GM11168 (cell line): ENCODE measurements at regions not wholly inside any gene's neighbourhood (a gene's known extent, or its start where the extent isn't known, plus 50 kb on each side); places are given as distances from the start of the nearest gene placed in this dataset.
"Not testable (repeated sequence)": the region's sequence is repeated elsewhere in the genome, so short reads cannot be mapped to it uniquely, and the experiment has no call there.

Source experiments
- in situ Hi-C: fragments of 300-500 bp; cut with MboI; formaldehyde crosslinking; loops from one replicate; pipeline ENCODE4 v1.12.0; 2022; ENCODE audit warnings: low sequenced_read_pairs; ENCODE audit not compliant: unreplicated experiment

DNA sequence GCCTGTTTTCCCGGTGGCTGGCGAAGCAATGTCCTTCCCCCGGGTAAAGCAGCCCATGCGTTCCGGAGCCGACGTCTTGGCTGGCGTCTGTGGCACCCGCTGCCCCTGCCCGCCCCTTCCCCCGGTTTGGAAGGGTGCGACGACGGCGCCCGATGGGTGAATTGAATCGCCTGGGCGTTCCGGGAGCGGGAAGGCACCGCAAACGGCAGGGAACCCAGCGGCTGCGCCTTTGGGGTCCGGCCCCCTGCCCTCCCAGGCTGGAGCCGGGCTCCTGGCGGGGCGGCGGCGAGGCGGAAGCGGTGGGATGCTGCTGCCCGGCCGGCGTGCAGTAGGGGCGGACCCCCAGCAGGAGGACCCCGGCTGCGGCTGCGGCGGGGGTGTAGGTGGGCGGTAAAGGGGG is 123.6 kb upstream of the RHOU start:
- in situ Hi-C loops: not testable (repeated sequence)

DNA sequence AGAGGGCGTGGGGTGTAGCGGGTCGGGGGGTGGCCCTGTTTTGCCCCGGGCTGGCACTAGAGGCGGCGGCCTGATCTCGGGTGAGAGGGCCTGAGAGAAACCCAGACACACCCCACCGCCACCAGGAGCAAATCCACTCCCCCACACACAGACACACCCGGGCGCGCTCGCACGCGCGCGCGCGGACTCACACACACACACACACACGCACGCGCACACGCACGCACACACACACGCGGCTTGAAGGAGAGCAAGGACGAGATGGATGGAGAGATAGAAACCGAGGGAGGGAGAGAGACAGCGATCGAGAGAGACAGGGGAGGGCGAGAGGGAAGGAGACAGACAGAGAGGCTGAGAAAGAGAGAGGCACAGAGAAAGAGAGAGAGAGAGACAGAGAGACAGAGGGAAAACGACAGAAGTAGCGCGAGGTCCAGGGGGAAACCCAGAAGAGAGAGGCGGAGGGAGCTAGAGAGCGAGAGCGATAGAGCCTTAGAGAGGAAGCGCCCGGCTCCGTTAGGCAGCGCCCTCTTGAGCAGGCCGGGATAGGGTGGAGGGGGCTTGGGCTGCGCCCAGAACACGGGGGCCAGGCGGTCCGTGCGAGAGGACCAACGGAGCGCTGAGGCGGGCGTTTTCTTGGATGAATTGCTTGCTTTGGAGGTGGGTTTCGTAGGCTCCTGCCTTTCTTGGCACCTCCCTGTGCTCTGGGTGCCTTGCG is 113.1 kb upstream of the RHOU start:
- in situ Hi-C loops: not testable (repeated sequence)

DNA sequence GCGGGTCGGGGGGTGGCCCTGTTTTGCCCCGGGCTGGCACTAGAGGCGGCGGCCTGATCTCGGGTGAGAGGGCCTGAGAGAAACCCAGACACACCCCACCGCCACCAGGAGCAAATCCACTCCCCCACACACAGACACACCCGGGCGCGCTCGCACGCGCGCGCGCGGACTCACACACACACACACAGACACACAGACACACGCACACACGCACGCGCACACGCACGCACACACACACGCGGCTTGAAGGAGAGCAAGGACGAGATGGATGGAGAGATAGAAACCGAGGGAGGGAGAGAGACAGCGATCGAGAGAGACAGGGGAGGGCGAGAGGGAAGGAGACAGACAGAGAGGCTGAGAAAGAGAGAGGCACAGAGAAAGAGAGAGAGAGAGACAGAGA is 108.8 kb upstream of the RHOU start:
- in situ Hi-C loops: not testable (repeated sequence)

DNA sequence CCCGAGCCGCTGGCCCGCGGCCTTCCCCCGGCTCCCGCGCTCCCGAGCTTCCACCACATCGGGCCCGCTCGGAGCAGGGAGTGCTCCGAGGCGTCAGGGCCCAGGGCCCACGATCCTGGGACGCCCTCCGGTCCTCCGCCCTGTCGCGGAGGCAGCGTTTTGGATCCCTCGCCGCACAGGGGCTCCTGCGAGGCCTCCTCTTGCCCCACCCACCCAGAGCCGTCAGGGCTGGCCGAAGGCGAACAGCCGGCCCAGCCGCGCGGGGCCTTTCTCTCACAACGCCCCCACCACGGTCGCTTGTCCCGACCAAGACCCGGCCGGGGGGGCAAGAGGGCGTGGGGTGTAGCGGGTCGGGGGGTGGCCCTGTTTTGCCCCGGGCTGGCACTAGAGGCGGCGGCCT is 102.4 kb upstream of the RHOU start:
- in situ Hi-C loops: not testable (repeated sequence)

DNA sequence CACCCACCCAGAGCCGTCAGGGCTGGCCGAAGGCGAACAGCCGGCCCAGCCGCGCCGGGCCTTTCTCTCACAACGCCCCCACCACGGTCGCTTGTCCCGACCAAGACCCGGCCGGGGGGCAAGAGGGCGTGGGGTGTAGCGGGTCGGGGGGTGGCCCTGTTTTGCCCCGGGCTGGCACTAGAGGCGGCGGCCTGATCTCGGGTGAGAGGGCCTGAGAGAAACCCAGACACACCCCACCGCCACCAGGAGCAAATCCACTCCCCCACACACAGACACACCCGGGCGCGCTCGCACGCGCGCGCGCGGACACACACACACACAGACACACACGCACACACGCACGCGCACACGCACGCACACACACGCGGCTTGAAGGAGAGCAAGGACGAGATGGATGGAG is 100.0 kb upstream of the RHOU start:
- in situ Hi-C loops: not testable (repeated sequence)

DNA sequence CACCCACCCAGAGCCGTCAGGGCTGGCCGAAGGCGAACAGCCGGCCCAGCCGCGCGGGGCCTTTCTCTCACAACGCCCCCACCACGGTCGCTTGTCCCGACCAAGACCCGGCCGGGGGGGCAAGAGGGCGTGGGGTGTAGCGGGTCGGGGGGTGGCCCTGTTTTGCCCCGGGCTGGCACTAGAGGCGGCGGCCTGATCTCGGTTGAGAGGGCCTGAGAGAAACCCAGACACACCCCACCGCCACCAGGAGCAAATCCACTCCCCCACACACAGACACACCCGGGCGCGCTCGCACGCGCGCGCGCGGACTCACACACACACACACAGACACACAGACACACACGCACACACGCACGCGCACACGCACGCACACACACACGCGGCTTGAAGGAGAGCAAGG is 97.8 kb upstream of the RHOU start:
- in situ Hi-C loops: not testable (repeated sequence)

DNA sequence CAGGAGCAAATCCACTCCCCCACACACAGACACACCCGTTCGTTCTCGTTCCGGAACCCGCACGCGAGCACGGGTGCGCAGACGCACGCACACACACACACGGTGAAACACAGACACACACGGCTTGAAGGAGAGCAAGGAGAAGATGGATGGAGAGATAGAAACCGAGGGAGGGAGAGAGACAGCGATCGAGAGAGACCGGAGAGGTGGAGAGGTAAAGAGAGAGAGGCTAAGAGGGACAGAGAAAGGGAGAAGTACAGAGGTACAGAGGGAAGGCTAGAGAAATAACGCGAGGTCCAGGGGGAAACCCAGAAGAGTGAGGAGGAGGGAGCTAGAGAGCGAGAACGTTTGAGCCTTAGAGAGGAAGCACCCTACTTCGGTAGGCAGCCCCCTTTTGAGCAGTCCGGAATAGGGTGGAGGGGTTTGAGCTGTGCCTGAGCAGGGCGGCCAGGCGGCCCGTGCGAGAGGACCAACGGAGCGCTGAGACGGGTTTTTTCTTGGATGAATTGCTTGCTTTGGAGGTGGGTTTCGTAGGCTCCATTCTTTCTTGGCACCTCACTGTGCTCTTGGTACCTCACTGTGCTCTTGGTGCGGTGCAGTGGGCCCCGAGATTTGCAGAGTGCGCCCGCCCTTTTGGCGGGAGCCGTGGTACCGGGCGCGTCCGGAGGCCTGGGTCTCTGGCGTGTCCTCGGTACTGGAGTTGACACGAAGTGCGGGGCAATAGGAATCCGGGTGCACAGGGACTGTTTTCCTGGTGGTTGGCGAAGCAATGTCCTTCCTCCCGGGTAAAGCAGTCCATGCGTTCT is 88.4 kb upstream of the RHOU start:
- in situ Hi-C loops: no loop called here

DNA sequence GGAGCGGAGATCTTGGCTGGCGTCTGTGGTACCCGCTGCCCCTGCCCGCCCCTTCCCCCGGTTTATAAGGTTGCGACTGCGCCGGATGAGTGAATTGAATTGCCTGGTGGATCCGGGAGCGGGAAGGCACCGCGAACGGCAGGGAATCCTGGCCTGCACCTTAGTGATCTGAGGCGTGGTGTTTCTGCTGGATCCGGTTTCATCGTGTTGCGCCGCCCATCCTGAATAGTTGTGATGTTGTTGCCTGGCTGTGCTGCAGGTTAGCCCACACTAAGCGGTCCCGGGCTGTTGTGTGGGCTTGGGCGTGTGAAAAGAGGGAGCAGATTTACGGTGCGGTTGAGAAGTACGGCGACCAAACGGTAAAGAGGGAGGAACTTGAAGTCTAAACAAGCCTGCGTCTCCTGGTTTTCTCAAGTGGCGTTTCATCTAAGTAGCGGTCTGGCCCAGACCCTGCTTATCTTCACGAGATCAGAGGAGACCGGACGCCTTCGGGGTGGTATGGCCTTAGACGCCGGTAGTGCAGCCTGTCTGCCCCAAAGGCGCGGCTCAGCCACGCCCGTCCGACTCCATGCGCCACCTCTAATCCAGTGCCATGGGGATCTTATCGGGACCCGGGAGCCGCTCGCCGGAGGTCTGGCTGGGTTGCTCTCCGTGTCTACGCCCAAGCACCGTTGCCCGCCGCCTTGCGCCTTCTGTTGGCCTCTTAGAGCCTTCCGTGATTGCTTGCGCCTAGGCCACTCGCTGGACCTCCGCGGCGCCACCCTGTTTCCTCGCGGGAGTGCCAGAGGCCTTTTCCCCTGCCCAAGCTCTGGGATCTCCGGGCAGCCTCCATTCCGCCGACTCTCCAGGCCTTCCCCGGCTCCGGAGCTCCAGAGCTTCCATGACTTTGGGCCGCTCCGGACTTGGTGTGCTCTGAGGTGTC is 87.5 kb upstream of the RHOU start:
- in situ Hi-C loops: no loop called here

DNA sequence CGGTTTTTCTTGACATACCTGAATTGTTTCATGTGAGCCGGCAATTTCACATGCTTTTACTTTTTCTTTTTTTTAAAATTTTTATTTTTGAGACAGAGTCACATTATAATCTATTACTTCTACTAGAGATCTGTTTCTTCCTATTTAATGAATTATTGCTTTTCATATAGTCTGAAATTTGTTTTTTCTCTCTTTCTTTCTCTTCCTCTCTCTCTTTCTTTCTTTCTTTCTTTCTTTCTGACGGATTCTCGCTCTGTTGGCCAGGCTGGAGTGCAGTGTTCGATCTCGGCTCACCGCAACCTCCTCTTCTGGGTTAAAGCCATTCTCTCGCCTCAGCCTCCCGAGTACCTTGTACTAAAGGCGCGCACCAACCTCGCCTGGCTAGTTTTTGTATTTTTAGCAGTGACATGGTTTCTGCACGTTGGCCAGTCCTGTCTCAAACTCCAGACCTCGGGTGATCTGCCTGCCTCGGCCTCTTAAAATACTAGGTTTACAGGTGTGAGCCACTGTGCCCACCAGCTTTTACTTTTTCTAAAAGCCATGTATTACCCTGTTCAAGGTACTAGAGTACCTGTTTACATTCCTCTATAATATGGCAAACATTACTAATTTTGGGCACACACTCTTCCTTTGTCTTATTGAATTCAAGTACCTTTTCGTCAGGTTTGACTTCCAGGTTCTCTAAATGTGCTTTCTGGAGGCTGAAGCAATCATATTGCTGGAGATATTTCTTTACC is 86.5 kb upstream of the RHOU start:
- in situ Hi-C loops: no loop called here

DNA sequence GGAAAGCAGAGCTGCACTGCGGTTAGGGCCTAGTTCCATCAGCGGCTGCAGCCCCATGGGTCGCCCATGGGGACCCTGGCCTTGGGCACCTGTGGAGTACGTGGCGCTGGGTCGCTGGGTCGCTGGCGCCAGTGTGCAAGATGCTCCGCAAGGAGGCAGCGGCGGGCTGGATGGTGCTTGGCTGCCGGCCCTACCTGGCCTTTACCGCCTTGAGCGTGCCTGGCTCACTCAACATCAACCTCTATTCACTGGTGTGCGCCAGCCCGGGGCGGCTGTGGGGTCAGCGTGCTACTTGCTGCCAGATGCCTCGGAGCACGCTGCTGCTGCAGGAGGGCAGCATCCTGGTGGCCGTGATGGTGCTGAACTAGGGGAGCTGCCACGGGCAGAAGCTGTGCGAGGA is 85.1 kb upstream of the RHOU start:
- in situ Hi-C loops: no loop called here

DNA sequence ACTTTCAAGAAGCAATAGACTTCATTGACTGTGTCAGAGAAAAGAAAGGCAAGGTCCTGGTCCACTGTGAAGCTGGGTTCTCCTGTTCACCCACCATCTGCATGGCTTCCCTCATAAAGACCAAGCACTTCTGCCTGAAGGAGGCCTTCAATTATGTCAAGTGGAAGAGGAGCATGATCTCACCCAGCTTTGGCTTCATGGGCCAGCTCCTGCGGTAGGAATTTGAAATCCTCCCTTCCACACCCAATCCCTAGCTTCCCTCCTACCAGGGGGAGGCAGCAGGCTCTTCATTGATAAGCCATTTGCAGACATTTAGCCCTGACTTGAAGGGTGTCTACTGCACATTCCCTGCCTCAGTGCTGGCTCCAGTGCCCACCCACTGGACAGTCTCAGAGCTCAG is 84.3 kb upstream of the RHOU start:
- in situ Hi-C loops: no loop called here

DNA sequence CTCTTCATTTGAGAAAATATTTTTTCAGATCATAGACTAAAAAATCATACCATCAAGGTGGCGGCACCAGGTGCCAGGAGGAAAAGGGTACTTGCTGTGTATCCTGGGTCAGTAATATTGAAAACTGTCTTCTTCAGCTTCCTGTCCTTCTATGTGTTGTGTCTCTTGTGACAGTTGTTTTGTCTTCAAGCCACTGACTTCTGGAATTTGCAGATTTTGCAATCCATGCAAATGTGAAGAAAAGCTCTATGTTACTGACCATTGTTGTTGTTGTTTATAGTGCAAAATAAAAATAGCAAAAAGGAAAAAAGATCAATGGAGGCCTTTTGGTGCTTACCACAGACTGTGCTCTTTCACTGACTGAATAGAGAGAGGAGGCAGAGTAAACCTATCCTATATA is 83.2 kb upstream of the RHOU start:
- in situ Hi-C loops: no loop called here

DNA sequence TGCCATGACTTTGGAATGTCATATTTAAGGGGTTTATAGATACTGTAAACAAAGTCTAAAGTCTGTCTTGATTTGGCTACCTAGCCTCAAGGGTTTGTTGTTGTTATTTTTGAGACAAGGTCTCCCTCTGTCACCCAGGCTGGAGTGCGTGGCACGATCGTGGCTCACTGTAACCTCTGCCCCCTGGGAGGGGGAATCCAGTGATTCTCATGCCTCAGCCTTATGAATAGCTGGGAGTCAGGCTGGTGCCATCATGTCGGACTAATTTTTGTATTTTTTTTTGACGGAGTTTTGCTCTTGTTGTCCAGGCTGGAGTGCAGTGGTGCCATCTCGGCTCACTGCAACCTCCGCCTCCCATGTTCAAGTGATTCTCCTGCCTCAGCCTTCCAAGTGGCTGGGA is 82.2 kb upstream of the RHOU start:
- in situ Hi-C loops: not testable (repeated sequence)

DNA sequence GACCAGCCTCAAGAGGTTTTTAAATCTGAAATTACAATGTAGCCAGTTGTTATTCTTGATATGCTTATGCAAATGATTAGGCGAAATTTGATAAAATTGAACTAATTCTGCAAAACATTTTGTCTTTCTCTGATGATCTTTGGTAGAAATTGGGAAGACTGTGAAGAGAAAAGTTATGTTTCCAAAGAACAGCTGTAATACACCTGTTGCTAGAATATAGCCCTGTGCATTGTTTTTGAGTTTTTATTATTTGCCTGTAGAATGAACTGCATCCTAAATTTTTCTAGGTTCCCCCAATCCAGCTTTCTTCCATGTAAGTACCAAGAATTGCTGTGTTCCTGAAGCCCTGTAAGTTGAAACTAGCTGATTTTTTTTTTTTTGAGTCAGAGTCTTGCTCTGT is 81.5 kb upstream of the RHOU start:
- in situ Hi-C loops: no loop called here

DNA sequence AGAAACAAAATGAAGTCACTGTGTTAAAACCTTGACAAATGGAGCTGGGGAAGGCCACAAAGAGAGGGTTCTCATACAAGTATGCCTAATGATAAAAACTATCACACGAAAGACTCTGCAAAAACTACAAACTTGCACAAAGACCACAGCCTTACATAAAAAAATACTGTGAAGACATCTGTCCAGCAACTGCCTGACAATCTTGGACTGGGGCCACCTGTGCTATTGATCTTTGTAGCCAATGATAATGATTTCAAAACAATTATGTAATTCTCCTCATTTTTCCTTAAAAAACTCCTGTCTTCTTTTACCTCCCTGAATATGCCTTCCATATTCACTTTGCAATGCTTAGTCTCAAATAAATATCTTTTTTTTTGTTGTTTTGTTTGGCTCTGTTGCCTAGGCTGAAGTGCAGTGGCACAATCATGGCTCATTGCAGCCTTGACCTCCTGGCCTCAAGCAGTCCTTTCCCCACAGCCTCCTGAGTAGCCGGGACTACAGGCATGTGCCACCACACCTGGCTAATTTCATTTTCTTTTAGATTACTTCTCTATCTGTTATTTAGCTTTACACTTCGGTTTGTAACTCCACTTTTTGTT is 79.4 kb upstream of the RHOU start:
- in situ Hi-C loops: no loop called here

DNA sequence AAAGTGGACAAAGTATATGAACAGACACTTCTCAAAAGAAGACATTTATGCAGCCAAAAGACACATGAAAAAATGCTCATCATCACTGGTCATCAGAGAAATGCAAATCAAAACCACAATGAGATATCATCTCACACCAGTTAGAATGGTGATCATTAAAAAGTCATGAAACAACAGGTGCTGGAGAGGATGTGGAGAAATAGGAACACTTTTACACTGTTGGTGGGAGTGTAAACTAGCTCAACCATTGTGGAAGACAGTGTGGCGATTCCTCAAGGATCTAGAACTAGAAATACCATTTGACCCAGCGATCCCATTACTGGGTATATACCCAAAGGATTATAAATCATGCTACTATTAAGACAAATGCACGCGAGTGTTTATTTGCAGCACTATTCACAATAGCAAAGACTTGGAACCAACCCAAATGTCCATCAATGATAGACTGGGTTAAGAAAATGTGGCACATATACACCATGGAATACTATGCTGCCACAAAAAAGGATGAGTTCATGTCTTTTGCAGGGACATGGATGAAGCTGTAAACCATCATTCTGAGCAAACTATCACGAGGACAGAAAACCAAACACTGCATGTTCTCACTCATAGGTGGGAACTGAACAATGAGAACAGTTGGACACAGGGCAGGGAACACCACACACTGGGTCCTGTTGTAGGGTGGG is 73.1 kb upstream of the RHOU start:
- in situ Hi-C loops: loop anchor here (10.0 kb wide), 1 partner anchor 573 kb away; no protein-coding TSS in a partner anchor

DNA sequence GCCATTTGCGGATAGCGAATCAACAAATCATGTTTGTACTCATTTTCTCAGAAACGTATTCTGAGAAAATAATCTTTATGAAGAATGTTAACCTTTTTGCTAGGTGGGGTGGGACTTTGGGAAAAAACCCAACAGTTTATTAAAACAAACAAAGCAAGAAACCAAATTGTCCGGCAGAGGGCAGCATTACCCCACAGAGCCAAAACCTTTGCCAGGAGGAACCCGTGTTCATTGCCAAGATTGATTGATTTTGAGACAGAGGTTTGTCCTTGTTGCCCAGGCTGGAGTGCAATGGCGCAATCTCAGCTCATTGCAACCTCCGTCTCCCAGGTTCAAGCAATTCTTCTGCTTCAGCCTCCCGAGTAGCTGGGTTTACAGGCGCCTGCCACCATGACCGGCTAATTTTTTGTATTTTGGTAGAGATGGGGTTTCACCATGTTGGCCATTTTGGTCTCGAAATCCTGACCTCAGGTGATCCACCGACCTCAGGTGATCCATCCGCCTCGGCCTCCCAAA is 70.8 kb upstream of the RHOU start:
- in situ Hi-C loops: loop anchor here (10.0 kb wide), 1 partner anchor 570 kb away; no protein-coding TSS in a partner anchor

DNA sequence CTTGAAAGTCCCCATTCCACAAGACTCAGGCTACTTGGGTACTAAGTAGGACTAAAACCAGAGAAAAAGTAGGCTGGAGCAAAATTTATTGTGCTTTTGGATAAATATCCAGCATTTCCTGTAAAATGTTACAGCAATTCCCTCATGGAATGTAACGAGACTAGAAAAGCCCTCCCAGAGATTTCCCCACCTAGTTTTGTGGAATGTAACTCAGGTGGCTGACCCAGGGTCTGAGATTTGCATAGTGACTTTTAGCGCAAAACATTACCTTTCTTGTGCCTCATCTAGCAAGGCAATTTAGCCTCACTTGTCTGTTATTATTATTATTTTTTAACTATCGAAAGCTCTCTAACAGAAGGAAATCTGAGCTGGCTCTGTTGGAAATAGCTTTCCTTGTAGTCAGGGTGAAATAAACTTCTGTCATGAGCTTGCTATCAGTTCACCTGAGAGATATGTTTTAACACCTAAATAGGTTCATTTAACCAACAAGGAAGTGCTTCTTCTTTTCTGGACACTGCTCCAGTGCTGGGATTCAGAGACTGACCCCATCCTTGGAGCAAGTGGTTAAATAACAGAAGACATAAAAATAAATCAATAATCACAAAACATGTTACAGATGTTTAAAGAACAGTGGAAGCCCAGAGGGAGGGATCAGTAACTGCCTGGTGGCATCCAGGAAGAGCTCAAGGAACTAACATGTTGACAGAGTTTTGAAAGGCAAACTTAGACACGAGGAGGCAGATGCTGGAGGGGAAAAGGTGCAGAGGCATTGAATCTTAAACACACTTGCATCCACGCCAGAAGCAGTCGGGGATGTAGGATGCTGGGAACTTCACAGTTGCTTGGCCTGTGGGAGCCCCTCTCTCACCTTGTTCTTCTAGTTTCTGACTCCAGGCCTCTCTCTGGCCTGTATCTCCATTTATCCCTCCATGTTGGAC is 68.3 kb upstream of the RHOU start:
- in situ Hi-C loops: loop anchor here (10.0 kb wide), 1 partner anchor 568 kb away; no protein-coding TSS in a partner anchor
